WI38 (cell line): ENCODE measurements at regions not wholly inside any gene's neighbourhood (a gene's known extent, or its start where the extent isn't known, plus 50 kb on each side); places are given as distances from the start of the nearest gene placed in this dataset.

Experiments used
- H3K4me3 ChIP-seq: 2 replicates; pipeline ENCODE4 v1.5.1; 2011; ENCODE audit warnings: low read depth, mild to moderate bottlenecking, control low read depth, low read length
- TF ChIP-seq, protein P1 (sequence below): IDR thresholded peaks from 2 replicates; pipeline ENCODE4 v1.5.1; 2012; ENCODE audit warnings: low read depth, mild to moderate bottlenecking, control low read depth, low read length

GRCh38 chr3:110470310-110470709 lies 601.3 kb upstream of the NECTIN3 start:
- TF ChIP-seq, protein P1, sequence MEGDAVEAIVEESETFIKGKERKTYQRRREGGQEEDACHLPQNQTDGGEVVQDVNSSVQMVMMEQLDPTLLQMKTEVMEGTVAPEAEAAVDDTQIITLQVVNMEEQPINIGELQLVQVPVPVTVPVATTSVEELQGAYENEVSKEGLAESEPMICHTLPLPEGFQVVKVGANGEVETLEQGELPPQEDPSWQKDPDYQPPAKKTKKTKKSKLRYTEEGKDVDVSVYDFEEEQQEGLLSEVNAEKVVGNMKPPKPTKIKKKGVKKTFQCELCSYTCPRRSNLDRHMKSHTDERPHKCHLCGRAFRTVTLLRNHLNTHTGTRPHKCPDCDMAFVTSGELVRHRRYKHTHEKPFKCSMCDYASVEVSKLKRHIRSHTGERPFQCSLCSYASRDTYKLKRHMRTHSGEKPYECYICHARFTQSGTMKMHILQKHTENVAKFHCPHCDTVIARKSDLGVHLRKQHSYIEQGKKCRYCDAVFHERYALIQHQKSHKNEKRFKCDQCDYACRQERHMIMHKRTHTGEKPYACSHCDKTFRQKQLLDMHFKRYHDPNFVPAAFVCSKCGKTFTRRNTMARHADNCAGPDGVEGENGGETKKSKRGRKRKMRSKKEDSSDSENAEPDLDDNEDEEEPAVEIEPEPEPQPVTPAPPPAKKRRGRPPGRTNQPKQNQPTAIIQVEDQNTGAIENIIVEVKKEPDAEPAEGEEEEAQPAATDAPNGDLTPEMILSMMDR: no peak
- H3K4me3 ChIP-seq: no peak overlapping the region

GRCh38 chr3:110473405-110473804 lies 598.2 kb upstream of the NECTIN3 start:
- H3K4me3 ChIP-seq: no peak overlapping the region
- TF ChIP-seq, protein P1: no peak

DNA sequence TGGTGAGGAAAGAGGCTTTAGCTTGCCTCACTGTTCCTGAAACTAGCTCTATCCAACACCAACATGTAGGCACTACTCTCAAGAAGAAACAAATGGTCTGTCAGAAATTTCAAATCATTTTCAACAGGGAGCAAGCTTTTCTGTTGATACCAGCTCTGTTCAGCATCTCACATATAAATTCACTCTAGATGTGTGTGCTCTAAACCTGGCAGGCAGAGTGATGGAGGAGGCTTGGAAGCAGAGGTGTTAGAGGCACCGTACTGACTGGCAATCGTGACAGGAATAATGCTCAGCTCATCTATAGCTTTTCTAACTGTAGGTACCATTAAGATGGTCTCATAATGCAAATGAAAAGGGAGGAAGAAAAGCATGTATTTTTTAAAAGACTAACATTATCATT lies 597.2 kb upstream of the NECTIN3 start:
- H3K4me3 ChIP-seq: no peak overlapping the region
- TF ChIP-seq, protein P1: no peak

DNA sequence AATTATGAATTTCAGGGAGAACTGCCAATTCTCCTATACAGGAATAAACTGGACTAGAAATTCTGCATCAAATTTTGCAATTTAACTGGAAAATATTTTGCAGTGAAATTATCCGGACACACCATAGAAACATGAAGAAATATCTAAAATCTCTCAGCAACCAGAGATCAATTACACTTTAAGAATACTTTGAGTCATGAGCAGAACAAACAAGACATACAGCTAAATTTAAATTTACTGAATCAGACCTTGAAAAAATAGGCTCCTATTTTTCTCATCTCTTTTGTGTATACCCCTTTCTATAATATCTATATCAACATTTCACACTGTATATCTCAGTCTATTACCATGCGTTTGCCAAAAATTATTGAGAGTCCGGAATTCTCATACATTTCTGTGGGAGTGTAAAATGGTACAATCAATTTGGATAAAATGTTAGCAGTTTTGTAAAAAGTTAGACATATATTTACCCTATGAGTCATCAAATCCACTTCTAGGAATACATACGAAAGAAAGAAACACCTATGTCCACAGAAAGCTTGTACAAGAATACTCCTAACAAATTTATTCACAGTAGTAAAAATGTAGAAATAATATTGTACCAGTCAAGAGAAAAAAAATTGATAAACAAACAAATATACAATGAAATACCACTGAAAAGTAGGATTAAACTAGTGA lies 593.1 kb upstream of the NECTIN3 start:
- TF ChIP-seq, protein P1: no peak
- H3K4me3 ChIP-seq: no peak overlapping the region

DNA sequence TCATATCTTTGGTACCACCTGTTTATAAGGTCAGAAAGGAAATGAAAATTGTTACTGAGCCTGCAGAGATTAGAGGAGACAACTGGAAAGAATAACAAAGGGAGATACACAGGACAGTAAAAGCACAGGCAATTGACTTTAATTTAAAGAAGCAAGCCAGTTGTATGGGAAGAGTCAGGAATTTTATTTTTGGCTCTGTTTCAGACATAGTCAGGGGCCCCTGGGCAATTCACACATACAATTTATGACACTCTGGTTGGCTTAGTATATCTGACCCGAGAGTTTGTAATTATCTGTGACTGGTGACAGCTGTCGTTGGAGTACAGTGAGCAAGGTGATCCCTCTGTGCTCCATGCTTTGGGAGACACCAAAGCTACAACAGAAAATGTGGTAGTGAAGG lies 591.9 kb upstream of the NECTIN3 start:
- TF ChIP-seq, protein P1: no peak
- H3K4me3 ChIP-seq: no peak overlapping the region

- TF ChIP-seq, protein P1: no peak
- no peak overlapping the region for H3K4me3 ChIP-seq
Measured at GRCh38 chr3:110485389-110485788, 586.2 kb upstream of the NECTIN3 start.

DNA sequence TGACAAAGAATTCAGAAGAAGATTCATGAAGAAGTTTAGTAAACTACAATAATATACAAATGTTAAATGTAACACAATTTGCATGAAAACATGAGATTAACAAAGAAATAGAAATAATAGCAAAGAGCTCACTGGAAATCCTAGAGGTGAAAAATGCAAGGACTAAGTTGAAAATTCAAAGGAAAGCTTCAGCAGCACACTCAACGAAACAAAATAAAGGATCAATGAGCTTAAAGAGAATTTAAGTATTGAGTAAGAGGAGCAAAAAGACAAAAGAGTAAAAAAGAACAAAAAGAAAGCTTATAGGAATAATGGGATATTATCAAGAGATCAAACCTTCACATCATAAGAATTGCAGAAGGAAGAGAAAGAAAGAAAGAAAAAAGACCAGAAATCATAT lies 583.8 kb upstream of the NECTIN3 start:
- TF ChIP-seq, protein P1: no peak
- H3K4me3 ChIP-seq: no peak overlapping the region
